Activated naive CD4-positive, alpha-beta T cell treated with anti-CD3 and anti-CD28 coated beads, Interleukin-2, amount 50 U/mL, for 72 hours (primary cell): ENCODE measurements at regions not wholly inside any gene's neighbourhood (a gene's known extent, or its start where the extent isn't known, plus 50 kb on each side); places are given as distances from the start of the nearest gene placed in this dataset.
"Not testable (repeated sequence)": the region's sequence is repeated elsewhere in the genome, so short reads cannot be mapped to it uniquely, and the experiment has no call there.

ENCODE experiments used
- ATAC-seq, 2 donors: fragments of 150-1000 bp; cut with Tn5 transposase; 2 replicates each; pipeline ENCODE4 v1.10.0; 2021; ENCODE audit warnings: mild to moderate bottlenecking in 2 of 2, moderate library complexity in 2 of 2
- DNase-seq, 2 donors: peaks; one replicate each; pipeline ENCODE4 v3.0.0; 2021 to 2022; ENCODE audit warnings: low spot score in 2 of 2
- H3K27ac Mint-ChIP-seq, 2 donors: one replicate each; pipeline ENCODE4 v1.8.0; 2022; ENCODE audit warnings: mild to moderate bottlenecking in 2 of 2, mixed read lengths in 2 of 2
- H3K36me3 Mint-ChIP-seq, 2 donors: one replicate each; pipeline ENCODE4 v1.8.0; 2022; ENCODE audit warnings: mixed read lengths in 2 of 2
- H3K9me3 Mint-ChIP-seq, 2 donors: one replicate each; pipeline ENCODE4 v1.8.0; 2022; ENCODE audit warnings: mixed read lengths in 2 of 2

- H3K27ac Mint-ChIP-seq, DNase-seq, H3K9me3 Mint-ChIP-seq, ATAC-seq, H3K36me3 Mint-ChIP-seq: not testable (repeated sequence)
Observed at GRCh38 chr17:20903549-20903948, 139.3 kb downstream of the USP22 start.

- Mint-ChIP-seq H3K27ac (peak overlapping the region; percentile 50 to 79), H3K36me3 (no peaks in the 10 kb centered on the region), H3K9me3 (no peaks in the 10 kb centered on the region)
- DNase-seq (peak; percentile 80 to 87), ATAC-seq (peak; percentile 100)
Observed at GRCh38 chr17:20908313-20909267, 134.2 kb downstream of the USP22 start.

GRCh38 chr17:20914658-20915057 lies 128.2 kb downstream of the USP22 start:
- no peak for DNase-seq
- no peak overlapping the region for H3K27ac Mint-ChIP-seq
- H3K9me3 Mint-ChIP-seq, result no peaks in the 10 kb centered on the region
- no peak for ATAC-seq
- H3K36me3 Mint-ChIP-seq, result no peaks in the 10 kb centered on the region

- H3K36me3 Mint-ChIP-seq, result no peaks in the 10 kb centered on the region
- ATAC-seq, result no peak
- H3K27ac Mint-ChIP-seq, result no peak overlapping the region
- H3K9me3 Mint-ChIP-seq, result no peaks in the 10 kb centered on the region
- no peak for DNase-seq
Observed at GRCh38 chr17:20916383-20916782, 126.4 kb downstream of the USP22 start.

- not testable (repeated sequence) for DNase-seq, H3K27ac Mint-ChIP-seq
Observed at GRCh38 chr17:20917610-20918306, 125.1 kb downstream of the USP22 start.

GRCh38 chr17:20920095-20920814 lies 122.6 kb downstream of the USP22 start:
- Mint-ChIP-seq H3K9me3 (no peaks in the 10 kb centered on the region), H3K36me3 (no peaks in the 10 kb centered on the region), H3K27ac (no peak overlapping the region)
- DNase-seq (no peak), ATAC-seq (no peak)

More at GRCh38 chr17:20917610-20918306, 125.1 kb downstream of the USP22 start:
- not testable (repeated sequence) for H3K9me3 Mint-ChIP-seq, ATAC-seq, H3K36me3 Mint-ChIP-seq

- H3K36me3 Mint-ChIP-seq, result no peaks in the 10 kb centered on the region
- no peak overlapping the region for H3K27ac Mint-ChIP-seq
- ATAC-seq, result no peak
- DNase-seq, result no peak
- no peaks in the 10 kb centered on the region for H3K9me3 Mint-ChIP-seq
Observed at GRCh38 chr17:20920815-20921199, 122.0 kb downstream of the USP22 start.

- DNase-seq (no peak), ATAC-seq (no peak)
- Mint-ChIP-seq H3K36me3 (no peaks in the 10 kb centered on the region), H3K27ac (no peak overlapping the region), H3K9me3 (no peaks in the 10 kb centered on the region)
Observed at GRCh38 chr17:20922128-20922670, 120.6 kb downstream of the USP22 start.

GRCh38 chr17:20924306-20924705 lies 118.5 kb downstream of the USP22 start:
- Mint-ChIP-seq H3K27ac (no peak overlapping the region), H3K36me3 (no peaks in the 10 kb centered on the region), H3K9me3 (no peaks in the 10 kb centered on the region)
- ATAC-seq (no peak), DNase-seq (no peak)

GRCh38 chr17:20925091-20925490 lies 117.7 kb downstream of the USP22 start:
- H3K9me3 Mint-ChIP-seq, result no peaks in the 10 kb centered on the region
- ATAC-seq (no peak), DNase-seq (no peak)
- no peak overlapping the region for H3K27ac Mint-ChIP-seq
- no peaks in the 10 kb centered on the region for H3K36me3 Mint-ChIP-seq

- Mint-ChIP-seq H3K9me3 (no peaks in the 10 kb centered on the region), H3K27ac (no peak overlapping the region), H3K36me3 (no peaks in the 10 kb centered on the region)
- DNase-seq, result no peak
- ATAC-seq, result no peak
Observed at GRCh38 chr17:20925954-20926353, 116.9 kb downstream of the USP22 start.

GRCh38 chr17:20926532-20926931 lies 116.3 kb downstream of the USP22 start:
- Mint-ChIP-seq H3K36me3 (no peaks in the 10 kb centered on the region), H3K9me3 (no peaks in the 10 kb centered on the region), H3K27ac (no peak overlapping the region)
- DNase-seq, result no peak
- ATAC-seq, result no peak

- H3K27ac Mint-ChIP-seq, result no peak overlapping the region
- ATAC-seq, result no peak
- no peak for DNase-seq
- H3K36me3 Mint-ChIP-seq, result no peaks in the 10 kb centered on the region
- no peaks in the 10 kb centered on the region for H3K9me3 Mint-ChIP-seq
Observed at GRCh38 chr17:20927308-20927977, 115.4 kb downstream of the USP22 start.

- Mint-ChIP-seq H3K36me3 (no peaks in the 10 kb centered on the region), H3K9me3 (no peaks in the 10 kb centered on the region), H3K27ac (no peak overlapping the region)
- ATAC-seq (no peak), DNase-seq (no peak)
Observed at GRCh38 chr17:20929334-20929733, 113.5 kb downstream of the USP22 start.

GRCh38 chr17:20930081-20930760 lies 112.6 kb downstream of the USP22 start:
- Mint-ChIP-seq H3K36me3 (no peaks in the 10 kb centered on the region), H3K9me3 (no peaks in the 10 kb centered on the region), H3K27ac (no peak overlapping the region)
- no peak for DNase-seq
- ATAC-seq, result no peak

- H3K36me3 Mint-ChIP-seq, H3K9me3 Mint-ChIP-seq, H3K27ac Mint-ChIP-seq, DNase-seq, ATAC-seq: not testable (repeated sequence)
Observed at GRCh38 chr17:20933040-20933439, 109.8 kb downstream of the USP22 start.
